Stromal cell of bone marrow (primary cell): ENCODE measurements at regions not wholly inside any gene's neighbourhood (a gene's known extent, or its start where the extent isn't known, plus 50 kb on each side); places are given as distances from the start of the nearest gene placed in this dataset.
"Not testable (repeated sequence)": the region's sequence is repeated elsewhere in the genome, so short reads cannot be mapped to it uniquely, and the experiment has no call there.

Experiments
- DNase-seq: peaks from one replicate; pipeline ENCODE4 v3.0.0-alpha.2; 2012; ENCODE audit warnings: low read depth

DNA sequence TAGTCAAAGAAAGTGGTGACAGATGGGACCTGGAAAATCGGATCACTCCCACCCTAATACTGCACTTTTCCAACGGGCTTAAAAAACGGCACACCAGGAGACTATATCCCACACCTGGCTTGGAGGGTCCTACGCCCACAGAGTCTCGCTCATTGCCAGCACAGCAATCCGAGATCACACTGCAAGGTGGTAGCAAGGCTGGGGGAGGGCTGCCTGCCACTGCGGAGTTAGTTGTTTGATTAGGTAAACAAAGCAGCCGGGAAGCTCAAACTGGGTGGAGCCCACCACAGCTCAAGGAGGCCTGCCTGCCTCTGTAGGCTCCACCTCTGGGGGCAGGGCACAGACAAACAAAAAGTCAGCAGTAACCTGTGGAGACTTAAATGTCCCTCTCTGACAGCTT, 590.0 kb upstream of the ID4 start:
- DNase-seq, result not testable (repeated sequence)

GRCh38 chr6:19256123-19256522, 581.0 kb upstream of the ID4 start:
- not testable (repeated sequence) for DNase-seq

- DNase-seq, result no peak
These were observed 575.5 kb upstream of the ID4 start for GRCh38 chr6:19261642-19262041.

DNA sequence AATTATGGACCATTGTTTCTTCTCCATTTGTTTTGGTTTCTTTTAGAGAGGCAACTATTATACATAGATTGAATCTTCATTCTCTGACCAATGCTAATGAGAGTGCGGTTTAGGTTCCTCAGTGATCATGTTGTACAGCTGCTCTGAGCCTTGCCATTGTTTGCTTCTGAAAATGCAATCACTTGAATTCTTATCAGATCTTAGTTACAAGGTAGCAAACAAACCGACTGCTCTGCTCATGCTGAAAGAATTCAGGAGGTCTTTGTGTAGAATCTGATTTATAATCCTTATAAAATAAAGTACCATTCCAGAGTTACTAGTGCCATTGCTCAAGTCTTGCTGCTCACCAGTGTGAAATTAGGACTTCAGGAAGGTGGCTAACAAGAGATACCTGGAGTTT, 569.1 kb upstream of the ID4 start:
- no peak for DNase-seq

- DNase-seq, result no peak
These were observed 568.5 kb upstream of the ID4 start for GRCh38 chr6:19268718-19269117.

DNA sequence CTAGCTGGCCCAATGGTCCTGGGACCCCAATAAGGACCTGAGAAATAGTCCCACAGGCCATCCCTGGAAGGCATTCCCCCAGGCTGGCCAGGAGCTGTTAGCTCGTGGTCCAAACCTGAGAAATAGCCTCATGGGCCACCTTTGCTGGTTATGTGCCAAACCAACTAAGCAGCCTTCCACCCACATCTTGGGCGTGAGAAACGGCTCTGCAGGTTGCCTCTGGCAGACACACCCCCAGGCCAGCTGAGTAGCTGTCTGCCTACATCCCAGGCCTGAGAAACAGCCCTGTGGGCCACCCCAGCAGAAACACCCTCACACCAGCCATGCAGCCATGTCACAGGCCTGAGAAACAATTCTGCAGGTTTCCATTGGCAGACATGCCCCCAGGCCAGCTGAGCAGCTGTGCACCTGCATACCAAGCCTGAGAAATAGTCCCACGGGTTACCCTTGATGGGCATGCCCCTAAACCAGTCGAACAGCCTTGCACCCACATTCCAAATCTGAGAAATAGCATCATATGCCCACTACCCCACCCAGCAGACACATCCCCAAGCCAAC, 567.8 kb upstream of the ID4 start:
- no peak for DNase-seq

DNA sequence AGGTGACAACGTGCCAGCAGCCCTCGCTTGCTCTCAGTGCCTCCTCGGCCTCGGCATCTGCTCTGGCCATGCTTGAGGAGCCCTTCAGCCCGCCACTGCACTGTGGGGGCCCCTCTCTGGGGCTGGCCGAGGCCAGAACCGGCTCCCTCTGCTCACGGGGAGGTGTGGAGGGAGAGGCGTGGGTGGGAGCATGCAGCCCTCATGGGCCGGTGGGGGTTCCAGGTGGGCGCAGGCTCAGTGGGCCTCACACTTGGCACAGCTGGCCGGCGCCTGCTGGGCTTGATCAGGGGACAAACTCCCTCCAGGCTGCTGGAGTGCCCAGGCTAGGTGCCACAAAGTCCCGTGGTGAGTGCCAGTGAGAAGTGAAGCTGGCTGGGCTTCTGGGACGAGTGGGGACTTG, 566.6 kb upstream of the ID4 start:
- no peak for DNase-seq

GRCh38 chr6:19279273-19279684, 557.9 kb upstream of the ID4 start:
- no peak for DNase-seq

- DNase-seq, result no peak
These were observed 549.2 kb upstream of the ID4 start for GRCh38 chr6:19287928-19288327.

- DNase-seq, result no peak
These were observed 547.7 kb upstream of the ID4 start for GRCh38 chr6:19289457-19289856.

- no peak for DNase-seq
These were observed 539.3 kb upstream of the ID4 start for GRCh38 chr6:19297880-19298279.

- DNase-seq, result no peak
These were observed 538.7 kb upstream of the ID4 start for GRCh38 chr6:19298421-19298820.

- DNase-seq, result no peak
These were observed 538.0 kb upstream of the ID4 start for GRCh38 chr6:19299129-19299528.

DNA sequence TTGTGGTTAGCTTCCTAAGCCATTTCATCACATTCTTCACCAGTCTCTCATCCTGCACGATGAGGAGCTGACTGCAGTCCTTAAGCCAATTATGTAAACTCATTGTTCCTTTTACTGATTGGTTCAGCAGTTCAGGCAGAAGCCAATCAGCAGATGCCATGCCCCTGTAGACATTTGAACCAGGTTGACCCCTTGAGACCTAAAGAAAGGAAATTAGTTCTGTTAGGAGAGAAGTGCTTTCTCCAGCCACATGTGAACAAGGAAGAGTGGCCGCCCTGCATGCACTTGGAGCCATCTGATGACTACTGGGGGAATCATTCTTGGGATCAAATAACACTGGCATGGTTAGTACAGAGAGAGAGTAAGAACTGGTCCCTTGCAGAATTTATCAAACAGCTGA, 535.2 kb upstream of the ID4 start:
- DNase-seq, result peak; percentile 85

DNA sequence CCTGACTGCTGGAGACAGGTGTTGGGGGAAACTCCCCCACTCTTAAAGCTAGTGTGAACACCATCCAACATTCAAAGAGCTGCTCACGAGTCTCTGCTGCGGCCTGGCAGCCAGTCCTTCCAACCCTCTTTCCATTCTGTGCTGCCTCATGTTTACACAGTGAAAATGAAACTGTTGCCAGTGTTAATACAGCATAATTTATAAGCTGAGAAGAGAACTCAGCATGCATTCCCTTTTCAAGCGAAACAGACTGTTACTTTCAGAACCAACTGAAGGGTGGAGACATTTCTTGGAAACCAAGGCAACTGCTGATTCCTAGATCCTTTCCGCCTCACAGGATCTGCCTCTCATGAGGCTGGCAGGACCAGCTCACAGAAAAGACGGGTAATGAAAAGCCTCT, 533.8 kb upstream of the ID4 start:
- peak; percentile 39 for DNase-seq

DNA sequence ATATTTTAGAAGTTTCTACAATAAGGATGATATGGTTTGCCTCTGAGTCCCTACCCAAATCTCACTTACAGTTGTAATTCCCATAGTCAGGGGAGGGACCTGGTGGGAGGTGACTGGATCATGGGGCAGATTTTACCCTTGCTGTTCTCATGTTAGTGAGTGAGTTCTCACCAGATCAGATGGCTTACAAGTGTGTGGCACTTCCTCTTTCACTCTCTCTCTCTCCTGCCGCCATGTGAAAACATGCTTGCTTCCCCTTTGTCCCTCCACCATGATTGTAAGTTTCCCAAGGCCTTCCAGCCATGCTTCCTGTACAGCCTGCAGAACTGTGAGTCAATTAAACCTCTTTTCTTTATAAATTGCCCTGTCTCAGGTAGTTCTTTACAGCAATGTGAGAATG, 527.5 kb upstream of the ID4 start:
- no peak for DNase-seq

DNA sequence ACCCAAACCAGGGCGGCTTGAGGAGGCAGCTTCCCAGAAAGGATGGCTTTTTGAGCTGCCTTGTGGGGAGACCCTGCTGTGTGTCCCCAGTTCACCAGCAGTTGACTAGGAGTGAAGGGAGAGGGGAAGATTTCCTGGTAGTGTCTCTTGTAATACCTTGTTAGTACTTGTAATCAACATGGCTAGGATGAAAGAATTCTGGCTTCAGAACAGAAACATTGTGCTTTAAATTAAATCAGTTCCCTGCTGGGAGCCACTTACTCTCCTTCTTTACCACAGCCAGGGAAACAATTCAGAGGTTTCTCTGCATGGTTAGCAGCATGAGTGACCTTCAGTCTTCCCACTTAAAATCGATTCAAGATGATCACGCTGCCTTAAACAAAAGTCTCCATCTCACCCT, 525.4 kb upstream of the ID4 start:
- DNase-seq, result no peak

GRCh38 chr6:19312241-19312978, 524.8 kb upstream of the ID4 start:
- no peak for DNase-seq

- no peak for DNase-seq
These were observed 519.7 kb upstream of the ID4 start for GRCh38 chr6:19317431-19317986.

DNA sequence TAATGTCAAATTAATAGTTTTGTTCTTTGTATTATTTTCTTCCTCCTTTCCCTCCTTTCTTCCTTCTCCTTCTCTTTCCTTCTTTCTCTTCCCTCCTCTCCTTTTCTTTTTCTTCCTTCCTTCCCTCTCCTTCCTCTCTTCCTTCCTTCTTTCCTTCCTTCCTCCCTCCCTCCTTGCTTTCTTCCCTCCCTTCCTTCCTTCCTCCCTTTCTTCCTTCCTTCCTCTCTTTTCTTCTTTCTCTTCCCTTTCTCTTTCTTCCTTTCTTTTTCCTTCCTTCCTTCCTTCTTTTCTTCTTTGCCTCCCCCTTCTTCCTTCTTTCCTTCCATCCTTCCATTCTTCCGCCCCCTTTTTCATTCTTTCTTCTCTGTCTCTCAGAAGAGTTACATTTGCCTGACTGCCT, 518.2 kb upstream of the ID4 start:
- no peak for DNase-seq

- no peak for DNase-seq
These were observed 517.0 kb upstream of the ID4 start for GRCh38 chr6:19320111-19320581.

DNA sequence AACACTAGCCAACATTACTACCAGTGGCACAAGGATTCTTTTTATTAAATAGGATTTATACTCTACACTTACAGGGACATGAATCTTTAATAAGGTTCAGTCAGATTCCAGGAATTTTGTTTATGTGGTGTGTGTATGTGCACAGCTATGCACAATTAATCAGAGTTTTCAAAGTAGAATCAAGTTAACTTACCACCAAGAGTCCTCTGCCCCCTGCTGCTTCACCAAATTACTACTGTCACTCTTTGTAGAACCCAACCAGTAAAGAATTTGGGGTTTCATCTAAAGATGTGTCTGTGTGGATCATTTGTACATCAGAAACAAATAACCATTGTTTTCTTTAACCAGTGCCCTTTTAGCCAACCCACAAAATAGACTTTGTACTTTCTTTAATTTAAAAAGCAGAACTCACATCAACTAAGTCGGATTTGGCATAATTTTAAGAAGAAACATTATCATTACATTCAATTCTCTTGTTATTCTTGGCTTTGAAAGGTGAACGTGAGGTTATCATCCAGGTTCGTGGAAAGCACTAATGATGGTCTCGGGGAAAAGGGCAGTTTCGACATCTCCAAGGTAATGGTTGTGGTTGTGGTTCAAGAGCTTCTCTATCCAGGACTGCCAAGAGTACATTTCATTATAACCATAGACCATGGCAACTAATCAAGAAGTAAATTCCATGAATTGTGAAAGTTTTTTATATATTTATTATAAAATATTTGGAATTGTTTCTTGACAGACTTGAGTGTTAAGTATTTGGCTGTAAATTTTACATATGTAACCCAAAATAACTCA, 514.3 kb upstream of the ID4 start:
- no peak for DNase-seq

GRCh38 chr6:19324376-19324775, 512.8 kb upstream of the ID4 start:
- DNase-seq, result no peak
